Large intestine (tissue), 3 donors: ENCODE measurements at regions not wholly inside any gene's neighbourhood (a gene's known extent, or its start where the extent isn't known, plus 50 kb on each side); places are given as distances from the start of the nearest gene placed in this dataset.
"Not testable (repeated sequence)": the region's sequence is repeated elsewhere in the genome, so short reads cannot be mapped to it uniquely, and the experiment has no call there.

ENCODE experiments used
- DNase-seq, 2 donors: peaks; one replicate each; pipeline versions ENCODE4 v3.0.0 to v3.0.0-alpha.2; 2013
- H3K27ac ChIP-seq: one replicate; pipeline ENCODE4 v1.5.1; 2013; ENCODE audit warnings: low read length
- H3K27me3 ChIP-seq: 2 replicates; pipeline ENCODE4 v1.6.1; 2013; ENCODE audit warnings: low read length; ENCODE audit not compliant: control insufficient read depth, insufficient read depth
- H3K36me3 ChIP-seq: 2 replicates; pipeline ENCODE4 v1.6.1; 2013; ENCODE audit warnings: low read length; ENCODE audit not compliant: control insufficient read depth, insufficient read depth
- H3K4me1 ChIP-seq: one replicate; pipeline ENCODE4 v1.6.1; 2013; ENCODE audit warnings: low read length; ENCODE audit not compliant: control insufficient read depth, insufficient read depth
- H3K4me3 ChIP-seq: one replicate; pipeline ENCODE4 v1.5.1; 2013; ENCODE audit warnings: low read length
- H3K9me3 ChIP-seq: one replicate; pipeline ENCODE4 v1.6.1; 2013; ENCODE audit warnings: mild to moderate bottlenecking, low read depth, low read length, moderate library complexity; ENCODE audit not compliant: control insufficient read depth
- WGBS: methylation state at CpG from one replicate; pipeline ENCODE4 v1.1.5; 2013; ENCODE audit warnings: low lambda C conversion rate; ENCODE audit not compliant: insufficient coverage; 5-methylcytosine and 5-hydroxymethylcytosine counted together

DNA sequence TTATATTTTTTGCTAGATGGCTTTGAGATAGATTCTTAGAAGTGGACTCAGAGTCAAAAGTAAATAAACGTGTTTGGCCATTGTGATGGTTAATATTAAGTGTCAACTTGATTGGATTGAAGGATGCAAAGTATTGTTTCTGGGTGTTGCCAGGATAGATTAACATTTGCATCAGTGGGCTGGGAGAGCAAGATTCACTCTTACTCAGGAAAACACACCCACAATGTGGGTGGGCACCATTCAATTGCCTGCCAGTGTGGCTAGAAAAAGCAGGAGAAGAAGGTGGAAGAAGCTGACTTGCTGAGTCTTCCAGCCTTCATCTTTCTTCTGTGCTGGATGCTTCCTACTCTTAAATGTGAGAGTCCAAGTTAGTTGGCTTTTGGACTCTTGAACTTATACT, 368.4 kb upstream of the TSPY2 start:
- not testable (repeated sequence) for H3K27ac ChIP-seq, DNase-seq, H3K36me3 ChIP-seq, H3K9me3 ChIP-seq, H3K4me3 ChIP-seq, H3K4me1 ChIP-seq, H3K27me3 ChIP-seq
- no CpG with 5 or more reads among the region's 1 CpG for WGBS

DNA sequence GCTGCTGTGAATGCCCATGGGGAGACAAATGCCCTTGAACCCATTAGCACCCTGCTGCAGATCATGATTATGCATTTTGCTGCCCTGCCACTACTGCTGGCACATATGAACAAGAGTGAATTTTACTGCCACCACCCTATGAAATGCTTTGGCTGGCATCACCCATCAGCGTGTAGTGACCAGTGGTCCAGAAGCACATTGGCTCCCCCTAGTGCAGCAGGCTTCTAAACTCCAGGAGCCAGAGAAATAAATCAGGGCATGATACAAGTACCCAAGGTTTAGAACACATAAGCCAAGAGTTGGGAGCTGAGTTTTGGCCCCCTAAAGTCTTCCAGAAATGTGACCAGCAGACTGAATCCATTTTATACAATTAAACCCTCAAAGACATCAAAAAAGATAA, 355.4 kb upstream of the TSPY2 start:
- no CpG with 5 or more reads among the region's 1 CpG for WGBS
- H3K36me3 ChIP-seq, H3K27me3 ChIP-seq, H3K9me3 ChIP-seq, H3K4me1 ChIP-seq, H3K4me3 ChIP-seq, DNase-seq, H3K27ac ChIP-seq: not testable (repeated sequence)

DNA sequence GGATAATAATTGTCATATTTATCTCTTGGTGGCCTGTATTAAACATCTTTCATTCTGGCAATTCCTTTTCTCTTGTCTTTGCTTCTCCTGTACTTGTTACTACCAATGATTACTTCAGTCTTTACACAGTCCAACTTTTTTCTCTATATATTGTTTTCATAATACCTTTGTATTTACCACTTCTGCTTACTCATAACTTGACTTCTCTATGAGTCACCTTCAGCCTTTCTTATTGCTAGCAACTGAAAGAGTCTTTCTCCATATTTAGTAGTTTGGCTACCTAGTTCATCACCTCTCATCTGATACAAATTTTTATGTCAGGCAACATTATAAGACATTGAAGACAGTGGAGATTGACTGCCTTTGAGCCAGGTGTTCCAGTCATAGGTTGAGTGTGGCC, 349.3 kb upstream of the TSPY2 start:
- H3K4me3 ChIP-seq, H3K4me1 ChIP-seq, H3K9me3 ChIP-seq, H3K36me3 ChIP-seq, H3K27me3 ChIP-seq, DNase-seq, H3K27ac ChIP-seq: not testable (repeated sequence)

DNA sequence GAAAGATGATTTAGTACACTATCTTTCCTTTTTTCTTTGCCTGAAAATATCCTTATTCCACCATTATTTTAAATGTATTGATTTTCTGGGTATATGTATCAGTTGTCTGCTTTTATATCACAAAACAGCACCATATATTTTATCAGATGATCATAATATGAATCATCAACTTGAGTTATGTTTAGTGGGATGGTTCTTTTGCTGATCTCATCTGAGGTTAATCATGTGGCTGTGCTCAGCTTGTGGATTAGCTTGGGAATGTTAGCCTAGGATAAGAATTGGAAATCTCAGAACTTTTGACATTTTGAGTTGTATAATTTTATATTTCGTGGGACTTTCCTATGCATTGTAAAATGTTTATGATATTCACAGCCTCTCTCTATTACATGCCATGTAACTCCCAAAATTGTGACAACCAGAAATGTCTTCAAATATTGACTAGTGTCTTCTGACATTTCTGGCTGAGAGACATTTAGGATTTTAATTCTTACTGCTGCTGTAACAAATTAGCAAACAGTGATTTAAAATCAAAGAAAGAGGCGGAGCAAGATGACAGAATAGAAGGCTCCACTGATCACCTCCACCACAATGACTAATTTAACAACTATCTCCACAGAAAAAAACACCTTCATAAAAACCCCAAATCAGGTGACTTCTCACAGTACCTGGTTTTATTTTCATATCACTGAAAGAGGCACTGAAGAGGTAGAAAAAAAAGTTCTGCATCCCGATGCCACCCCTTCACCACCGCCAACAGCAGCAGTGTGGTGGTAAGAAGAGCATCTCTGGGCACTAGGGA, 337.1 kb upstream of the TSPY2 start:
- WGBS: no CpG with 5 or more reads among the region's 4 CpGs
- DNase-seq, H3K27ac ChIP-seq, H3K4me1 ChIP-seq, H3K9me3 ChIP-seq, H3K27me3 ChIP-seq, H3K36me3 ChIP-seq, H3K4me3 ChIP-seq: not testable (repeated sequence)

DNA sequence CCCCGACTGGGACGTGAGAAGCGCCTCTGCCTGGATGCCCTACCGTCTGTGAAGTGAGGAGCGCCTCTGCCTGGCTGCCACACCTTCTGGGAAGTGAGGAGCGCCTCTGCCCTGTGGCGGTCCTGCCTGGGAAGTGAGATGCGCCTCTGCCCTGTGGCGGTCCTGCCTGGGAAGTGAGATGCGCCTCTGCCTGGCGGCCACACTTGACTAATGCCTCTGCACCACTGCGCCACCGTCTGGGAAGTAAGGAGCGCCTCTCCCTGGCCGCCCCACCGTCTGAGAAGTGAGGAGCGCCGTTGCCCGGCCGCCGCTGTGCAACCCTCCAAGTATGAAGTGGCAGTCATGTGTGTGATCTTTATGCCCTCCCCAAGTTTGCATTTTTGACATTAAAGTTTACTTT, 307.6 kb upstream of the TSPY2 start:
- H3K27ac ChIP-seq, H3K4me3 ChIP-seq, H3K27me3 ChIP-seq, DNase-seq, H3K4me1 ChIP-seq, H3K36me3 ChIP-seq, H3K9me3 ChIP-seq: not testable (repeated sequence)
- no CpG with 5 or more reads among the region's 21 CpGs for WGBS

DNA sequence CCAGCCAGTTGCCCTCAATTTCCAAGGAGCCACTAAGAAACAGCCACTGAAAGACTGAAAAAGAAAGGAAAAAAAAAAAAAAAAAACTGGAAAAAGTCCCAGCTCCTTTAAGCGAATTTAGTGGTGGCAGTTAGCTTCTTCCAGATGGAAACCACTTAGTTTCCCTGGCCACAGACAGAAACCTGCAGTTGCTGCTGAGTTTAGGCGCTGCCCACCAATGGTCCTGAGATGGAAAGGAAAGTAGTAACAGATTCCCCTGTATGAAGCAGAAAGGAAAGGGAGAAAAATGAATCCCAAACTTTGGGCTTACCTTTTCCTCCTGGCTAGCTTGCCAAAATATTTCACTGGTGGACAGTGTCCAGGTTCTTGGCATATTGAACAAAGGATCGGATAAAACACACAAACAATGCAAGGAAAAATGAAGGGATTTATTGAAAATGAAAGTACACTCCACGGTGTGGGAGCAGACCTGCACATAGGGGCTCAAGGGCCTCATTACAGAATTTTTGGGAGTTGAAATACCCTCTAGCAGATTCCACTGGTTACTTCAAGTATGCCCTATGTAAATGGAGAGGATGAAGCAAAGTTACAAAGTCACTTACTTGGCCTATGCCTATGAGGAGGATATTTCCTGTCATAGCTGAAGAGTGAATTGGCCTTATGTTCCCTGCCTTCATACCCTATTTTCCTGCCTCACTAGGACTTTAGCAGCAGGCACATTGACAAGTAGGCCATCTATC, 299.5 kb upstream of the TSPY2 start:
- not testable (repeated sequence) for H3K4me3 ChIP-seq, H3K4me1 ChIP-seq, H3K27me3 ChIP-seq, H3K36me3 ChIP-seq, H3K27ac ChIP-seq, H3K9me3 ChIP-seq, DNase-seq
- WGBS: no CpG with 5 or more reads among the region's 4 CpGs

DNA sequence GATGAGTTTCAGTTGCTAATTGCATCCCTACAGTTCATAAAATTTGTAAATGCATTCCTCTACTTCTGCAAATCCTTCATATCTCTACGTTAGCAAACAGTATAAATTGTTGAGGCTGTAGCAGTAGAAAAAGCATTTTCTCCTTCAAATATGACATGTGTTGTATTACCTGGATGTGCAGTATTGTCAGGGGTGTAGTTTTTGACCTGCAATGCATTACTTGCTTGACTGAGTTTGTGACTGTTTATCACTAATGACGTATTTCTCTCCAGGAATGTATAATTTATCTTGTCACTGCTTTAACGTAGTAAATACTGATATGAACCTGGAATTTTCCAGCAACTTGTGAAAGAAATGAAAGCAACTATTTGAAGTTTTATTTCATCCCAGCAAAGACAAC, 279.0 kb upstream of the TSPY2 start:
- DNase-seq, H3K4me3 ChIP-seq, H3K27ac ChIP-seq, H3K27me3 ChIP-seq, H3K36me3 ChIP-seq, H3K4me1 ChIP-seq, H3K9me3 ChIP-seq: not testable (repeated sequence)
- no CpG with 5 or more reads among the region's 3 CpGs for WGBS

DNA sequence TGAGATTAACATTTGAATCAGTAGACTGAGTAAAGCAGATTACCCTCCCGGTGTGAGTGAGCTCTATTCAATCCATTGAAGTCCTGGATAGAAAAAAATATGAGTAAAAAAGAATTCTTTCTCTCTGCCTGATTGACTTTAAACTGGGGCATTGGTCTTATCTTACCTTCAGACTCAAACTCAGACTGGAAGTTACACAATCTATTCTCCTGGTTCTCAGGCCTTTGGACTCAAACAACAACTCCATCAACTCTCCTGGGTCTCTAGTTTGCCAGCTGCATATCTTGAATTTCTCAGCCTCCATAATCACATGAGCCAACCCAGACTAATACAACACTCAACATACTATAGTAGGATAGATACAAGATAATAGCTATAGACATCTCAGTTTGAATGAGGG, 255.4 kb upstream of the TSPY2 start:
- no CpG with 5 or more reads among the region's 1 CpG for WGBS
- not testable (repeated sequence) for H3K27ac ChIP-seq, H3K27me3 ChIP-seq, H3K4me1 ChIP-seq, H3K36me3 ChIP-seq, H3K9me3 ChIP-seq, H3K4me3 ChIP-seq
- DNase-seq: peak in 1 of 2 donors; percentile 1
